OCI-LY3 (cell line): ENCODE measurements at regions not wholly inside any gene's neighbourhood (a gene's known extent, or its start where the extent isn't known, plus 50 kb on each side); places are given as distances from the start of the nearest gene placed in this dataset.

Experiments
- H2AFZ ChIP-seq: fragments of 200-600, 300-600 bp; shearing (Covaris generic); 2 replicates; pipeline ENCODE4 v1.6.0; 2014; ENCODE audit warnings: antibody characterized with exemption, low read depth, low read length
- H3K27ac ChIP-seq: fragments of 200-600, 300-600 bp; sonication (generic); 2 replicates; pipeline ENCODE4 v1.5.1; 2014; ENCODE audit warnings: mild to moderate bottlenecking, low read length, moderate library complexity, mixed read lengths
- H3K27me3 ChIP-seq: fragments of 200-600, 300-600 bp; sonication (generic); 2 replicates; pipeline ENCODE4 v1.6.1; 2014; ENCODE audit warnings: low read depth, low read length, mixed read lengths
- H3K36me3 ChIP-seq: fragments of 200-600, 300-600 bp; sonication (generic); replicated peaks from 2 replicates; pipeline ENCODE3; 2014; ENCODE audit warnings: low read depth, low read length, mixed read lengths
- H3K4me1 ChIP-seq: fragments of 300-600, 200-600 bp; sonication (generic); 2 replicates; pipeline ENCODE4 v1.6.1; 2014; ENCODE audit warnings: low read length, mixed read lengths
- H3K4me2 ChIP-seq: fragments of 200-600, 300-600 bp; sonication (generic); 2 replicates; pipeline ENCODE4 v1.6.1; 2014; ENCODE audit warnings: low read length, mixed read lengths
- H3K4me3 ChIP-seq: fragments of 300-600, 200-600 bp; sonication (generic); 2 replicates; pipeline ENCODE4 v1.5.1; 2014; ENCODE audit warnings: antibody characterized with exemption, mild to moderate bottlenecking, low read length, moderate library complexity
- H3K79me2 ChIP-seq: fragments of 300-600, 200-600 bp; shearing (Covaris generic); 2 replicates; pipeline ENCODE4 v1.6.1; 2014; ENCODE audit warnings: mild to moderate bottlenecking, low read length, mixed read lengths
- H3K9ac ChIP-seq: fragments of 300-600, 200-600 bp; shearing (Covaris generic); 2 replicates; pipeline ENCODE4 v1.6.0; 2014; ENCODE audit warnings: mild to moderate bottlenecking, low read length, moderate library complexity
- H3K9me3 ChIP-seq: fragments of 200-600, 300-600 bp; shearing (Covaris generic); 2 replicates; pipeline ENCODE4 v1.6.1; 2014; ENCODE audit warnings: low read length, mixed read lengths; ENCODE audit not compliant: insufficient read depth
- H4K20me1 ChIP-seq: fragments of 200-600, 300-600 bp; sonication (generic); 2 replicates; pipeline ENCODE4 v1.6.1; 2016; ENCODE audit warnings: low read length, mixed read lengths; ENCODE audit not compliant: insufficient read depth
- EZH2phosphoT487 ChIP-seq: fragments of 200-600 bp; shearing (Covaris generic); IDR thresholded peaks from 2 replicates; pipeline ENCODE4 v1.6.1; 2018; ENCODE audit warnings: antibody characterized with exemption, mixed run types, low read depth
- TF ChIP-seq, protein P1 (sequence below): fragments of 200-600, 300-600 bp; sonication (generic); IDR thresholded peaks from 2 replicates; pipeline ENCODE4 v1.5.1; 2014; ENCODE audit warnings: antibody characterized with exemption, low read length, low read depth

DNA sequence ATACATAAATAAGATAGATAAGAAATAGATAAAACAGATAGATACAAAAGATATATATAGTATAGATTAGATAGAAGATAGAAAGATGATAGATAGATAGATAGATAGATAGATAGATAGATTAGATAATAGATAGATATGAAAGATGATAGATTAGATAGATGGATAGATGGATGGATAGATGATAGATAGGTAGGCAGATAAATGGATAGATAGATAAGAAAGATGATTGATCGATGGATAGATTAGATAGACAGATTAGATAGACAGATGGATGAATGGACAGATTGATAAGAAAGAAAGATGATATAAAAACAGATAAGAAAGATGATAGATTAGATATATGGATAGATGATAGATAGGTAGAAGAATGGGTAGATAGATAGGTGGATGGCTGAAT, 90.3 kb downstream of the SMIM20 start:
- Histone ChIP-seq H3K4me2 (no peak overlapping the region), H4K20me1 (no peaks in the 10 kb centered on the region), H3K4me1 (peaks cover 5% of the 10 kb centered on the region; the same call in 1 of the 2 replicates), H2AFZ (no peak overlapping the region), H3K4me3 (no peak overlapping the region), H3K27me3 (peaks cover 17% of the 10 kb centered on the region), H3K79me2 (no peaks in the 10 kb centered on the region), H3K9ac (no peak overlapping the region), H3K27ac (no peak overlapping the region), H3K36me3 (no peaks in the 10 kb centered on the region), H3K9me3 (0 out of 2 replicates have a peak, but pooled peaks cover 4% of the 10 kb centered on the region)
- TF ChIP-seq EZH2phosphoT487, result no peak
- TF ChIP-seq, protein P1, sequence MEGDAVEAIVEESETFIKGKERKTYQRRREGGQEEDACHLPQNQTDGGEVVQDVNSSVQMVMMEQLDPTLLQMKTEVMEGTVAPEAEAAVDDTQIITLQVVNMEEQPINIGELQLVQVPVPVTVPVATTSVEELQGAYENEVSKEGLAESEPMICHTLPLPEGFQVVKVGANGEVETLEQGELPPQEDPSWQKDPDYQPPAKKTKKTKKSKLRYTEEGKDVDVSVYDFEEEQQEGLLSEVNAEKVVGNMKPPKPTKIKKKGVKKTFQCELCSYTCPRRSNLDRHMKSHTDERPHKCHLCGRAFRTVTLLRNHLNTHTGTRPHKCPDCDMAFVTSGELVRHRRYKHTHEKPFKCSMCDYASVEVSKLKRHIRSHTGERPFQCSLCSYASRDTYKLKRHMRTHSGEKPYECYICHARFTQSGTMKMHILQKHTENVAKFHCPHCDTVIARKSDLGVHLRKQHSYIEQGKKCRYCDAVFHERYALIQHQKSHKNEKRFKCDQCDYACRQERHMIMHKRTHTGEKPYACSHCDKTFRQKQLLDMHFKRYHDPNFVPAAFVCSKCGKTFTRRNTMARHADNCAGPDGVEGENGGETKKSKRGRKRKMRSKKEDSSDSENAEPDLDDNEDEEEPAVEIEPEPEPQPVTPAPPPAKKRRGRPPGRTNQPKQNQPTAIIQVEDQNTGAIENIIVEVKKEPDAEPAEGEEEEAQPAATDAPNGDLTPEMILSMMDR, result no peak

DNA sequence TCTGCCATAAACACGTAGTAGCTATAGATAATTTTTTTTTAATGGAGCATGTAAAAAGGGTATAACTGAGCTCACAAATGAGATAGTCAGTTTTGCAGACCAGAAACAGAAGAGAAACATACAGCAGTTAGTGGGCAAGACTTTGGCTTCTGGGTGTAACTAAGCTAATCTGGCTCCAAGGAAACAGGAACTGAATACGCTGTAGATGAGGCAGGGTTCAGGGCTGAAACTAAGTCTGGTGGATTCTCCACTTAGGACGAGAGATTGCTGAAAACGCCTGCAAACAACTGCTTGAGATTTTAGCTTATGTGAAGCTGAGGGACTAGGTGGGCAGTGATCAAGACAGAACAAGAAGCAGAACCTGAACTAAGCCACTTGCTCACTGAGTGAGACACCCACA, 91.7 kb downstream of the SMIM20 start:
- 0 out of 2 replicates have a peak overlapping the region, but pooled peaks have one; percentile 45 for H2AFZ ChIP-seq
- H3K9ac ChIP-seq, result no peak overlapping the region
- H3K79me2 ChIP-seq, result no peaks in the 10 kb centered on the region

DNA sequence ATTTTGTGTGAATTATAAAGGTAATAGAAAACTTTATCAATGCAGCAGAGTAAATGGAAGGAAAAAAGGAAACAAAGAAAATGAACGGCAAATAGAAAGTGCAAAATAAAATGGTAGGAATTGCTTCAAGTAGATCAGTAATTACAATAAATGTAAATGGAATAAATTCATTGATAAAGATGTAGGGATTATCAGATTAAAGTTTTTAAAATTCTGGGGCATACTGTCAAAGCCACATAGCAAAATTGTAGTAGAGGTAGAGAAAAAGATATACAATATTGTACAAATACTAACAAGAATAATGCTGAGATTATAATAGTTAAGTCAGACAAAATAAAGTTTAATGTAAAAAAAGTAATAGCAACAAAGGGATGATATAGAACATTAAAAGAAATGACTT, 94.7 kb downstream of the SMIM20 start:
- H3K79me2 ChIP-seq, result no peaks in the 10 kb centered on the region
- TF ChIP-seq EZH2phosphoT487, result no peak
- TF ChIP-seq, protein P1, result no peak
- no peaks in the 10 kb centered on the region for H4K20me1 ChIP-seq
- peaks cover 42% of the 10 kb centered on the region; the same call in 1 of the 2 replicates for H3K27me3 ChIP-seq
- peaks cover 5% of the 10 kb centered on the region; the same call in 1 of the 2 replicates for H3K4me1 ChIP-seq
- no peak overlapping the region for H3K4me3 ChIP-seq
- H3K9ac ChIP-seq, result no peak overlapping the region
- H3K36me3 ChIP-seq, result no peaks in the 10 kb centered on the region
- no peak overlapping the region for H3K4me2 ChIP-seq
- H2AFZ ChIP-seq, result no peak overlapping the region
- no peak overlapping the region for H3K27ac ChIP-seq
- peaks cover 7% of the 10 kb centered on the region; the same call in 1 of the 2 replicates for H3K9me3 ChIP-seq

More for the DNA sequence above, 91.7 kb downstream of the SMIM20 start:
- Histone ChIP-seq H3K27ac (no peak overlapping the region), H3K27me3 (peaks cover 25% of the 10 kb centered on the region; the same call in 1 of the 2 replicates), H3K4me2 (peak overlapping the region; percentile 18; the same call in 1 of the 2 replicates), H3K4me3 (no peak overlapping the region), H4K20me1 (no peaks in the 10 kb centered on the region), H3K4me1 (peaks cover 5% of the 10 kb centered on the region; the same call in 1 of the 2 replicates), H3K36me3 (no peaks in the 10 kb centered on the region), H3K9me3 (peaks cover 7% of the 10 kb centered on the region; the same call in 1 of the 2 replicates)
- no peak for TF ChIP-seq EZH2phosphoT487
- TF ChIP-seq, protein P1, result no peak

DNA sequence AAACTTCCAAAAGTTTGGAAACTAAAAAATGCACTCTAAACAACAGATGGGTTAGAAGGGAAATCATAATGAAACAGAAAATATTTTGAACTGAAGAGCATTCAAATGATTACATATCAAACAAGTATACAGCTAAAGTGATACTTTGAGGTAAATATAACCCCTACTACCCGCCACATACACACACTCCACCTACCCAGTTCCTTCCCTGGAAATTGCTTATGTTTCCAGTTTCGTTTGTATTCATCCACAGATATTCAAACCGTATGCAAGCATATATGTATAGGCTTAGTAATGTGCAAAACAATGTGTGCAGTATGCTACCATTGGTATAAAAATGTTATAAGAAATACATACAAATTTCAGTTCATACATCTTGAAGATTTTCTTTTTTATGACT, 95.5 kb downstream of the SMIM20 start:
- H2AFZ ChIP-seq, result no peak overlapping the region

More for the DNA sequence above, 95.5 kb downstream of the SMIM20 start:
- Histone ChIP-seq H3K9ac (no peak overlapping the region), H3K9me3 (peaks cover 7% of the 10 kb centered on the region; the same call in 1 of the 2 replicates), H3K4me1 (peaks cover 5% of the 10 kb centered on the region; the same call in 1 of the 2 replicates), H4K20me1 (no peaks in the 10 kb centered on the region), H3K27me3 (peaks cover 48% of the 10 kb centered on the region; the same call in 1 of the 2 replicates), H3K27ac (no peak overlapping the region), H3K4me2 (no peak overlapping the region), H3K79me2 (no peaks in the 10 kb centered on the region), H3K36me3 (no peaks in the 10 kb centered on the region), H3K4me3 (no peak overlapping the region)
- TF ChIP-seq, protein P1, result no peak
- no peak for TF ChIP-seq EZH2phosphoT487
